ENCODE measurements at regions not wholly inside any gene's neighbourhood (a gene's known extent, or its start where the extent isn't known, plus 50 kb on each side); places are given as distances from the start of the nearest gene placed in this dataset.

DNA sequence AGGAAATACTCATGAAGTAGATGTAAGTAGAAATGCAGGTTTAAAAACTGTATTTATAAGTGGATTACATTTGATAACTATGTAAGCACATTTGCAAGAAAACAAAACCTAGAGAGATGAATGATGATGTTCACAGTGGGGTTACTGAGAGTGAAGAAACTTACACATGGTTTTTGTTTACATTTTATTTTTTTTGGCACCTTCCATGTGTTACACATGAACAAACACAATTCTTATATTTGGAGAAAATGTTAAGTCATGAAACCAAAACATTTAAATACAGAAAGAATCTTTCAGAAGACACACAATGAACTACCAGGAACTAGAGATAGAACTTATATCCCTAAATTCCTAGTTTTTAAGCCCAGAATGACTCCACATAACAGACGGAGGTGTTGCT, 51.5 kb upstream of the SPATA31E1 start:
- peaks cover 2% of the 10 kb centered on the region for H3K4me1 ChIP-seq (ENCODE audit: control insufficient read depth, extremely low read depth, insufficient read depth, low read length)
- FAIRE-seq (no peak), DNase-seq (ENCODE audit: low read depth, low spot score) (no peak)
- no peak overlapping the region for H2AFZ ChIP-seq (ENCODE audit: control insufficient read depth, low read length)
- no peak overlapping the region for H3K4me3 ChIP-seq (ENCODE audit: control insufficient read depth in 2 of 3, extremely low read depth in 1 of 3, insufficient read depth in 2 of 3, low read depth in 1 of 3, low read length in 3 of 3)
- no peaks in the 10 kb centered on the region for H3K79me2 ChIP-seq (ENCODE audit: control insufficient read depth, insufficient read depth, low read length)
- no peak overlapping the region for H3K27ac ChIP-seq (ENCODE audit: control insufficient read depth, insufficient read depth, low read length)
- no peaks in the 10 kb centered on the region for H3K27me3 ChIP-seq (ENCODE audit: control insufficient read depth, extremely low read depth, insufficient read depth, low read length)
- H3K9ac ChIP-seq (ENCODE audit: control insufficient read depth, extremely low read depth, insufficient read depth, low read length): no peak overlapping the region
- no peaks in the 10 kb centered on the region for H3K36me3 ChIP-seq (ENCODE audit: control insufficient read depth in 2 of 2, extremely low read depth in 1 of 2, insufficient read depth in 2 of 2, low read length in 2 of 2)
- no peak overlapping the region for H3K4me2 ChIP-seq (ENCODE audit: control insufficient read depth, extremely low read depth, insufficient read depth, low read depth, low read length)
- H3K9me3 ChIP-seq (ENCODE audit: control insufficient read depth, low read depth, low read length): no peaks in the 10 kb centered on the region
- dilution Hi-C loops (cut with MboI; ENCODE audit: extremely low pct_ligation_motif_present, low sequenced_read_pairs): no loop called here
- no peaks in the 10 kb centered on the region for H3K9me1 ChIP-seq (ENCODE audit: control insufficient read depth, extremely low read depth, insufficient read depth, low read length)
- no peak for TF ChIP-seq EZH2 (IDR thresholded peaks at IDR 0.05; ENCODE audit: low read length)
- TF ChIP-seq, protein P1, sequence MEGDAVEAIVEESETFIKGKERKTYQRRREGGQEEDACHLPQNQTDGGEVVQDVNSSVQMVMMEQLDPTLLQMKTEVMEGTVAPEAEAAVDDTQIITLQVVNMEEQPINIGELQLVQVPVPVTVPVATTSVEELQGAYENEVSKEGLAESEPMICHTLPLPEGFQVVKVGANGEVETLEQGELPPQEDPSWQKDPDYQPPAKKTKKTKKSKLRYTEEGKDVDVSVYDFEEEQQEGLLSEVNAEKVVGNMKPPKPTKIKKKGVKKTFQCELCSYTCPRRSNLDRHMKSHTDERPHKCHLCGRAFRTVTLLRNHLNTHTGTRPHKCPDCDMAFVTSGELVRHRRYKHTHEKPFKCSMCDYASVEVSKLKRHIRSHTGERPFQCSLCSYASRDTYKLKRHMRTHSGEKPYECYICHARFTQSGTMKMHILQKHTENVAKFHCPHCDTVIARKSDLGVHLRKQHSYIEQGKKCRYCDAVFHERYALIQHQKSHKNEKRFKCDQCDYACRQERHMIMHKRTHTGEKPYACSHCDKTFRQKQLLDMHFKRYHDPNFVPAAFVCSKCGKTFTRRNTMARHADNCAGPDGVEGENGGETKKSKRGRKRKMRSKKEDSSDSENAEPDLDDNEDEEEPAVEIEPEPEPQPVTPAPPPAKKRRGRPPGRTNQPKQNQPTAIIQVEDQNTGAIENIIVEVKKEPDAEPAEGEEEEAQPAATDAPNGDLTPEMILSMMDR (optimal IDR thresholded peaks at IDR 0.05 in 1 of 3, IDR thresholded peaks at IDR 0.05 in 1 of 3, conservative IDR thresholded peaks at IDR 0.05 in 1 of 3; ENCODE audit: extremely low read depth in 1 of 3, insufficient read depth in 2 of 3, low read length in 3 of 3): no peak
- no peaks in the 10 kb centered on the region for H4K20me1 ChIP-seq (ENCODE audit: control insufficient read depth, extremely low read depth, insufficient read depth, low read length)
